Smooth muscle cell (in vitro differentiated cells): ENCODE measurements at regions not wholly inside any gene's neighbourhood (a gene's known extent, or its start where the extent isn't known, plus 50 kb on each side); places are given as distances from the start of the nearest gene placed in this dataset.
A peak's percentile ranks its signal among the peaks of the same experiment; 100 is the strongest.

Experiments
- DNase-seq: peaks from one replicate; lab custom pipeline; 2025; ENCODE audit not compliant: unreplicated experiment; lab: John Stamatoyannopoulos, UW
- H2AFZ ChIP-seq: fragments of 200-600 bp; sonication (generic); 2 replicates; pipeline ENCODE4 v1.6.0; 2016; ENCODE audit warnings: antibody characterized with exemption, low read depth, mild to moderate bottlenecking
- H3F3A ChIP-seq: fragments of 200-600 bp; sonication (generic); 2 replicates; pipeline ENCODE4 v1.6.0; 2017; ENCODE audit warnings: antibody characterized with exemption, low read depth
- H3K27ac ChIP-seq: fragments of 200-600 bp; sonication (generic); 2 replicates; pipeline ENCODE4 v1.5.1; 2016; ENCODE audit warnings: low read depth, mild to moderate bottlenecking
- H3K27me3 ChIP-seq: fragments of 200-600 bp; sonication (generic); 2 replicates; pipeline ENCODE4 v1.6.1; 2016; ENCODE audit warnings: low read depth, mild to moderate bottlenecking
- H3K36me3 ChIP-seq: fragments of 200-600 bp; sonication (generic); 2 replicates; pipeline ENCODE4 v1.5.1; 2016; ENCODE audit warnings: low read depth
- H3K4me1 ChIP-seq: fragments of 200-600 bp; sonication (generic); 2 replicates; pipeline ENCODE4 v1.5.1; 2016; ENCODE audit warnings: low read depth
- H3K4me2 ChIP-seq: fragments of 200-600 bp; sonication (generic); 2 replicates; pipeline ENCODE4 v1.6.0; 2016; ENCODE audit warnings: mild to moderate bottlenecking
- H3K4me3 ChIP-seq: fragments of 200-600 bp; sonication (generic); 2 replicates; pipeline ENCODE4 v1.5.1; 2016; ENCODE audit warnings: mild to moderate bottlenecking
- H3K79me2 ChIP-seq: fragments of 200-600 bp; sonication (generic); 2 replicates; pipeline ENCODE4 v1.6.0; 2016; ENCODE audit warnings: low read depth, mild to moderate bottlenecking
- H3K9ac ChIP-seq: fragments of 200-600 bp; sonication (generic); 2 replicates; pipeline ENCODE4 v1.6.0; 2016; ENCODE audit warnings: low read depth
- H3K9me3 ChIP-seq: fragments of 200-600 bp; sonication (generic); replicated peaks from 2 replicates; pipeline ENCODE4 v1.5.1; 2016; ENCODE audit warnings: low read depth
- H4K20me1 ChIP-seq: fragments of 200-600 bp; sonication (generic); 2 replicates; pipeline ENCODE4 v1.6.0; 2016; ENCODE audit warnings: low read depth
- CTCF ChIP-seq: fragments of 200-600 bp; sonication (generic); IDR thresholded peaks from 2 replicates; pipeline ENCODE4 v1.5.1; 2017; ENCODE audit warnings: borderline replicate concordance, mild to moderate bottlenecking, antibody characterized with exemption; ENCODE audit not compliant: insufficient read depth, poor library complexity, severe bottlenecking
- WGBS: methylation state at CpG from one replicate; pipeline ENCODE4 v1.1.7; 2016; ENCODE audit warnings: low lambda C conversion rate; 5-methylcytosine and 5-hydroxymethylcytosine counted together

- Histone ChIP-seq H3K4me3 (no peak overlapping the region), H3K4me1 (peaks cover 16% of the 10 kb centered on the region), H3F3A (no peaks in the 10 kb centered on the region), H3K79me2 (no peaks in the 10 kb centered on the region), H3K9ac (no peak overlapping the region), H4K20me1 (no peaks in the 10 kb centered on the region), H3K27ac (no peak overlapping the region), H3K9me3 (no peaks in the 10 kb centered on the region), H3K4me2 (no peak overlapping the region), H3K36me3 (no peaks in the 10 kb centered on the region), H3K27me3 (peaks cover 17% of the 10 kb centered on the region), H2AFZ (no peak overlapping the region)
- 66% methylated on average over 12 of the region's 12 CpGs for WGBS
- DNase-seq = no peak
- TF ChIP-seq CTCF = no peak
Observed at GRCh38 chr10:35700487-35700882, 58.4 kb upstream of the FZD8 start.

- no peak for TF ChIP-seq CTCF
- H3K36me3 ChIP-seq = no peaks in the 10 kb centered on the region
- H3K4me1 ChIP-seq = peaks cover 17% of the 10 kb centered on the region
Observed at GRCh38 chr10:35699848-35700486, 57.9 kb upstream of the FZD8 start.

GRCh38 chr10:35696392-35697287, 54.5 kb upstream of the FZD8 start:
- no peaks in the 10 kb centered on the region for H3K36me3 ChIP-seq
- no peak overlapping the region for H3K27ac ChIP-seq
- 57% methylated on average over 5 of the region's 5 CpGs for WGBS
- no peaks in the 10 kb centered on the region for H4K20me1 ChIP-seq
- no peaks in the 10 kb centered on the region for H3K79me2 ChIP-seq
- H3K9me3 ChIP-seq = no peaks in the 10 kb centered on the region
- no peak overlapping the region for H3K9ac ChIP-seq
- H3K27me3 ChIP-seq = peaks cover 46% of the 10 kb centered on the region
- no peak for TF ChIP-seq CTCF
- DNase-seq = no peak
- peak overlapping the region; percentile 47 for H2AFZ ChIP-seq
- H3K4me1 ChIP-seq = peaks cover 36% of the 10 kb centered on the region
- no peak overlapping the region for H3K4me2 ChIP-seq
- no peak overlapping the region for H3K4me3 ChIP-seq
- no peaks in the 10 kb centered on the region for H3F3A ChIP-seq

More at GRCh38 chr10:35699848-35700486, 57.9 kb upstream of the FZD8 start:
- Histone ChIP-seq H3K79me2 (no peaks in the 10 kb centered on the region), H3K4me2 (no peak overlapping the region), H2AFZ (no peak overlapping the region), H3K9me3 (no peaks in the 10 kb centered on the region), H4K20me1 (no peaks in the 10 kb centered on the region), H3K27me3 (peaks cover 17% of the 10 kb centered on the region), H3K9ac (no peak overlapping the region), H3F3A (no peaks in the 10 kb centered on the region), H3K27ac (no peak overlapping the region), H3K4me3 (no peak overlapping the region)
- no peak for DNase-seq
- WGBS = 89% methylated on average over 5 of the region's 5 CpGs
